ENCODE measurements at regions not wholly inside any gene's neighbourhood (a gene's known extent, or its start where the extent isn't known, plus 50 kb on each side); places are given as distances from the start of the nearest gene placed in this dataset.
"Not testable (repeated sequence)": the region's sequence is repeated elsewhere in the genome, so short reads cannot be mapped to it uniquely, and the experiment has no call there.

DNA sequence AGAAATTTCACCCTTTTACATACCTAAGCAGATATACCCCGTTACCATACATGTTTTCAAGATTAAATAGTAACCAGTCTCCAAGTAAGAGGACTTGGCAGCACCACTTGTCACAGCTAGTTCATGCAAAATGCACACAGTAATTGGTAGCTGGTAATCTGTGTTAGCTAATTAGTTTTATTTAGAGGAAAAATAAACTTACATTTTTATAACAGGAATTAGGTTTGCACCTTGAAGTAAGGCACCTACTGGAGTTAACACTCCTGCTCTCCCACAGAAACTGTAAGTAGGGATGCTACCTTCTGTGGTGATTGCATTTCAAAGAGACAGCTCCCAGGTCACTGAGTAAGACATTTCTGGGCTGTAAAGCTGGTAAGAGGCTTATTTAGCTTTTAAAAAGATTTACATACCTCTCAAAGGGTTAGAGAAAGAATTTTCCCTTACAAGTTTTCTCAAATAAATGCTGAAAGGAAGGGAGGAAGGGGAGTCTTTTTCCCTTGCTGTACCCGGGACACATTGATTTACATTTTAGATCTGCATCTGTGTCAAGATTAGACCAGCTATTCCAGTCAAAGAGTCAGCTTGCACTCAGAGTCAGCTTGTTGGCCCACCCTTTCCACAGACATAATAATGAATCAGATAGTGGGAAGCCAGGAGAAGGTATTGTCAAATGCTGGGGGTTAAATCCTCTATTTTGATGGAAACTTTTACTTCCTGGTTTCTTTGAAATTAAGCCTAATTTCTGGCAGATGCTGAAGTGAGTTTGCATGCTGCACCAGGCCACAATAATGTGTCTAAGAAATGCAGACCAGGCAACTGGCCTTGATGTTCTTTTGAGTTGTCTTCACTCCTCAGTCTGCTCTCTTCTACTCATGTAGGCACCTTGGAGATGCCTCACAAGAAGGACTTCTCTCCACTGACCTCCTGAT is 77.6 kb upstream of the CHD2 start:
- Mint-ChIP-seq H3K27me3 (ENCODE audit: low read depth) (no peaks in the 10 kb centered on the region), H3K4me1 (ENCODE audit: low read depth) (peaks cover 48% of the 10 kb centered on the region), H3K36me3 (ENCODE audit: low read depth) (no peaks in the 10 kb centered on the region), H3K27ac (peak overlapping the region; percentile 84), H3K9me3 (no peaks in the 10 kb centered on the region), H3K4me3 (ENCODE audit: low read depth) (no peak overlapping the region)
- DNase-seq (ENCODE audit: low spot score) = no peak
- intact Hi-C loops (cut with micrococcal nuclease) = no loop called here

DNA sequence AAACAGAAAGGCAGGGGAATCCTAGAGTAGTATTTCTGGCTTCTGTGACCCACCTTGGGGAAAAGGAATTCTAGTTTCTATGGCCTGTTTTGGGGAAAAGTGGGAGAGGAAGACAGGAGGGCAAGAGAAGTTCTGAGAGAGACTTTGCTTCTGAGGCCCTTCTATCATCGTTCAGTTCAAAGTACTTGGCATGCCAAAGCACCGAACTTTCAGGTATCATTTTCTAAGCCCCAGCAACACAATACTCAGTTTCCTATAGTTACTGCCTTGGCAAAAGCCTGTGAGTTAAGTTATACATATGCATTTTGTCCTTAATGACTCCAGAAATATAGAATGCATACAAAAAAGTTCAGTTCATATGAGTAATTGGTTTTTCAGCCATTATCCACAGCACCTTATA is 74.1 kb upstream of the CHD2 start:
- peaks cover 35% of the 10 kb centered on the region for H3K4me1 Mint-ChIP-seq (ENCODE audit: low read depth)
- intact Hi-C loops (cut with micrococcal nuclease) = no loop called here
- no peak overlapping the region for H3K27ac Mint-ChIP-seq
- no peaks in the 10 kb centered on the region for H3K27me3 Mint-ChIP-seq (ENCODE audit: low read depth)
- no peak for DNase-seq (ENCODE audit: low spot score)
- no peak overlapping the region for H3K4me3 Mint-ChIP-seq (ENCODE audit: low read depth)
- no peaks in the 10 kb centered on the region for H3K9me3 Mint-ChIP-seq
- H3K36me3 Mint-ChIP-seq (ENCODE audit: low read depth) = no peaks in the 10 kb centered on the region

DNA sequence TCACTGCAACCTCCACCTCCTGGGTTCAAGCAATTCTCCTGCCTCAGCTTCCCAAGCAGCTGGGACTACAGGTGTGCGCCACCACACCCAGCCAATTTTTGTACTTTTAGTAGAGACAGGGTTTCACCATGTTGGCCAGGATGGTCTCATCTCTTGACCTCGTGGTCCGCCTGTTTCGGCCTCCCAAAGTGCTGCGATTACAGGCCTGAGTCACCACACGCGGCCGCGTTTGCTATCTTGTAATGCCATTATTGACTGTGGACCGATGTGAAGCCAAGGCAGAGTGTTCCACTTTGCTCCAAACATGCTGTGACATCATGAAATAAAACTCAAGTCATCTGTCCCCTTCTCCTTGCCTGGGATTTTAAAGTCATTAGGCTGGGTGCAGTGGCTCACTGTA is 72.1 kb upstream of the CHD2 start:
- H3K27me3 Mint-ChIP-seq (ENCODE audit: low read depth); intact Hi-C loops (cut with micrococcal nuclease); H3K9me3 Mint-ChIP-seq; H3K36me3 Mint-ChIP-seq (ENCODE audit: low read depth); H3K27ac Mint-ChIP-seq; H3K4me3 Mint-ChIP-seq (ENCODE audit: low read depth); DNase-seq (ENCODE audit: low spot score): not testable (repeated sequence)
- H3K4me1 Mint-ChIP-seq (ENCODE audit: low read depth) = peaks cover 39% of the 10 kb centered on the region

DNA sequence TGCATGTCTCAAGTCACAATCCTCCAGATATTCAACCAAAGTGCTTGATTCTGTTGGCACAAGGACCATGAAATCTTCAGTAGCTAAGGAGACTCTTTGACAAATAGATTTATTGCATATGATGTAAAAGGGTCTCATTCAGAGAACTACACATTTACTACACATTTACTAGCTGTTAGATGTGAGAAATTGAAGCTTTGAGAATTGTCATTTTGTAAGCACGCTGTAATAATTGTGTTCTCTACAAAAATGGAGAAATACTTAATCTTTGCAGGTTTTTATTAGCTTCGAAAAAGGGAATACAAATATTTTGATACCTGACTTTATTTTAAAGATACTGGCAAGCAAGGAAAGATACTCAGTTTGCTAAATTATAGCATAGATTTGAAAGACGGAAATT is 70.2 kb upstream of the CHD2 start:
- no peaks in the 10 kb centered on the region for H3K36me3 Mint-ChIP-seq (ENCODE audit: low read depth)
- no peaks in the 10 kb centered on the region for H3K27me3 Mint-ChIP-seq (ENCODE audit: low read depth)
- H3K27ac Mint-ChIP-seq = peak overlapping the region; percentile 52
- DNase-seq (ENCODE audit: low spot score) = no peak
- no peaks in the 10 kb centered on the region for H3K9me3 Mint-ChIP-seq
- H3K4me1 Mint-ChIP-seq (ENCODE audit: low read depth) = peaks cover 47% of the 10 kb centered on the region
- no peak overlapping the region for H3K4me3 Mint-ChIP-seq (ENCODE audit: low read depth)
- intact Hi-C loops (cut with micrococcal nuclease) = no loop called here

DNA sequence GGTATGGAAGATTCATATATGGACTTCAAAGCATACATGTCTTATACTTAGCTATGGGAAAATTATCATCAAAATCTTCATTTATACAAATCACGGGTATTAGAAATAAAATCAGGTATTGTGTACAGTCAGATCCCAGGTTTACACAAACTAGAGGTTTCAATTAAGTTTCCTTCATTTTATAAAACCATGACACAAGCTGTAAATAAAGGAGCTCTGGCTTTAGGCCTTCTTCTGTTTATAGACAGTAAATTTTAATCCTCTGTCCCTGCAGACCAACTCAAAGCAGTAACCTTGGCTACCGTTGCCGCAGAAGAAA is 68.8 kb upstream of the CHD2 start:
- H3K36me3 Mint-ChIP-seq (ENCODE audit: low read depth) = no peaks in the 10 kb centered on the region
- peaks cover 40% of the 10 kb centered on the region for H3K4me1 Mint-ChIP-seq (ENCODE audit: low read depth)
- H3K27ac Mint-ChIP-seq = peak overlapping the region; percentile 95
- intact Hi-C loops (cut with micrococcal nuclease) = loop anchor here (1.0 kb wide), 4 partner anchors 11 to 51 kb away; no protein-coding TSS in a partner anchor
- H3K27me3 Mint-ChIP-seq (ENCODE audit: low read depth) = no peaks in the 10 kb centered on the region
- no peaks in the 10 kb centered on the region for H3K9me3 Mint-ChIP-seq
- peak overlapping the region; percentile 61 for H3K4me3 Mint-ChIP-seq (ENCODE audit: low read depth)
- DNase-seq (ENCODE audit: low spot score) = no peak

DNA sequence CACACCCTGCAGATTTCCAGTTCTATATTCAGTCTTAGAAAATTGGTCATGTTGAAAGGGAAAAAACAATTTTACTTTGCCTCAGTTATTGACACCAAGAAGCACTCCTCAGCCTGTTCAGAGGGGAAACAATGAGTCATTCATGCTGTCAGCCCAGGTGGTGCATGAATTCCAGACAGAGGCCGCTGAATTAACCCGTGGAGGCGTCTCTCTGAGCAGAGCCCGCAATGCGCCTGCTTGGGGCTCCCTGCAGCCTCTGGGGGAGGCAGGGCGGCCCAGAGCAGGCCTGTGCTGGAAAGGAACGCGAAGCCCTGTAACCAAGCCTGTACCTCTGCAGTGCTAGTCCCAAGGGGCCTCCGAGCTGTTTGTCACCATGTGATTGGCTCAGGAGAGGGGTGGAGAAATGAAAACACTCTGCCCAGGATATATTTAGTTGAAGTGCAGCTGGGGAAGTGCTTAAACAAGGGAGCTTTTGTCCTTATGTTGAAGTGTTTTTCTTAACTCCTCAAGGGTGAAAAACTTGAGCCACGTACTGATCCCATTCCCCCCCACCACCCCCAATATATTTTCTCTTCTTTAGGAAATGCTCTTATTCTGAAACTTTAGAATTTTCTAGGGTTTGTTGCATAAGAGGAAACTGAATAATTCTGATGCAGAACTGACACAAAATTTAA is 68.3 kb upstream of the CHD2 start:
- no peaks in the 10 kb centered on the region for H3K9me3 Mint-ChIP-seq
- intact Hi-C loops (cut with micrococcal nuclease) = loop anchor here (1.0 kb wide), 5 partner anchors 11 to 75 kb away; no protein-coding TSS in a partner anchor
- peak; percentile 89 for DNase-seq (ENCODE audit: low spot score)
- no peaks in the 10 kb centered on the region for H3K27me3 Mint-ChIP-seq (ENCODE audit: low read depth)
- H3K27ac Mint-ChIP-seq = peak overlapping the region; percentile 95
- H3K4me1 Mint-ChIP-seq (ENCODE audit: low read depth) = peaks cover 40% of the 10 kb centered on the region
- H3K4me3 Mint-ChIP-seq (ENCODE audit: low read depth) = peak overlapping the region; percentile 61
- H3K36me3 Mint-ChIP-seq (ENCODE audit: low read depth) = no peaks in the 10 kb centered on the region

DNA sequence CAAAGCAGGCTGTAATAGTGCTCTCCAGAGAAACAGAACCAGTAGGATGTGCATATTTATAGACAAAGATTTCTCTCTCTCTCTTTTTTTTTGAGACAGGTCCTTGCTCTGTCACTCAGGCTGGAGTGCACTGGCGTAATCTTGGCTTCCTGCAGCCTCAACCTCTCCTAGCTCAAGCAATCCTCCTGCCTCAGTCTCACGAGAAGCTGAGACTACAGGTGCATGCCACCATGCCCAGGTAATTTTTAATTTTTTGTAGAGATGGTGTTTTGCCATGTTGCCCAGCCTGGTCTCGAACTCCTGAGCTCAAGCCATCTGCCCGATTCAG is 67.1 kb upstream of the CHD2 start:
- no peak for DNase-seq (ENCODE audit: low spot score)
- Mint-ChIP-seq H3K27ac (peak overlapping the region; percentile 95), H3K4me1 (ENCODE audit: low read depth) (peaks cover 40% of the 10 kb centered on the region), H3K9me3 (no peaks in the 10 kb centered on the region), H3K27me3 (ENCODE audit: low read depth) (no peaks in the 10 kb centered on the region), H3K36me3 (ENCODE audit: low read depth) (no peaks in the 10 kb centered on the region), H3K4me3 (ENCODE audit: low read depth) (no peak overlapping the region)
- intact Hi-C loops (cut with micrococcal nuclease) = no loop called here

DNA sequence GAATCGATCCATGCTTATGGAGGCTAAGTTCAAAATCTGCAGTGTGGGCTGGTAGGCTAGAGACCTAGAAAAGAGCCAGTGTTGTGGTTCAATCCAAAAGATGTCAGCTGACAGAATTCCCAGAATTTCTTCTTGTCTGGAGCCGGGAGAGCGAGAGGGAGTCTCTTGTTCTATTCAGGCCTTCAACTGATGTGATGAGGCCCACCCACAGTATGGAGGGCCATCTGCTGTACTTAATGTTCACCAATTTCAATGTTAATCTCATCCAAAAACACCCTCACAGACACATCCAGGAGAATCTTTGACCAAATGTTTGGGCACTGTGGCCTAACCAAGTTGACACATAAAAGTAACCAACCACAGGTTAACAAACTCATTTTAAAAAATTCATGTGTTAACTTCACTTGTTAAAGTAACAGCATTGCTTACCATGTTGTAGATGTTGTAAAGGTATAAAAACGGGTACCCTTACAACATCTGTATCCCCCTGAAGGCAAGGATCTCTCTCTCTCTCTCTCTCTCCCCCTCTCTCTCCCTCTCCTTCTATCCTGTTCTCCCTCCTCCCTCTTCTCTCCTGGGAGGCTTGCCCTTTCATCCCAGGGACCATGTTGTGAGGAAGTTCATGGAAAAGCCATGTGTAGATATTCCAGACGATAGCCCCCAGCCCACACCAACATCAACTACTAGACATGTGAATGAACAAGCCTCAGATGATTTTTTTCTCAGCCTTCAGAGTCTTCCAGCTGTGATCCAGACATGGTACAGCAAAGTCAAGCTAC is 66.4 kb upstream of the CHD2 start:
- Mint-ChIP-seq H3K4me1 (ENCODE audit: low read depth) (peaks cover 40% of the 10 kb centered on the region), H3K36me3 (ENCODE audit: low read depth) (no peaks in the 10 kb centered on the region), H3K27me3 (ENCODE audit: low read depth) (no peaks in the 10 kb centered on the region), H3K27ac (peak overlapping the region; percentile 95), H3K4me3 (ENCODE audit: low read depth) (no peak overlapping the region), H3K9me3 (no peaks in the 10 kb centered on the region)
- intact Hi-C loops (cut with micrococcal nuclease) = no loop called here
- no peak for DNase-seq (ENCODE audit: low spot score)

DNA sequence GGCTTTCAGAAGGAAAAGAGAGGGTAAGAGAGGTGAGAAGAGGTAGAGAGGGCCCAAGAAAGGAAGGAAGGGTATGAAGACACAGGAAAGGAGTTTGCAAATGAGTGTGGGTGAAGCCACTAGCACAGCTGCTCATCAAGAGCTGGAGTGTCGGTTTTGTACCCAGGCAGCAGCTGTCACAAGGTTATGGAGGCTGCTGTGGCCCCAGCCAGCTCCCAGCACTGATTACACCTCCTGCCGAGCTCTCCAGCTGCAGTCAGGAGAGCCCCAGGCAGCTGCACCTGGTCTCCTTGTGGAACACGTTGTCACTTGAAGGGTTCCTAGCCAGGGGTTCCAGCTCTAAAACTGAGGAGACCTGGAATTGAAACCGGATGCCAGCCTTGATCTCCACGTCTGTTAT is 60.4 kb upstream of the CHD2 start:
- Mint-ChIP-seq H3K27me3 (ENCODE audit: low read depth) (no peaks in the 10 kb centered on the region), H3K27ac (peak overlapping the region; percentile 65), H3K9me3 (no peaks in the 10 kb centered on the region), H3K4me1 (ENCODE audit: low read depth) (peaks cover 21% of the 10 kb centered on the region), H3K36me3 (ENCODE audit: low read depth) (no peaks in the 10 kb centered on the region), H3K4me3 (ENCODE audit: low read depth) (no peak overlapping the region)
- intact Hi-C loops (cut with micrococcal nuclease) = no loop called here
- no peak for DNase-seq (ENCODE audit: low spot score)

DNA sequence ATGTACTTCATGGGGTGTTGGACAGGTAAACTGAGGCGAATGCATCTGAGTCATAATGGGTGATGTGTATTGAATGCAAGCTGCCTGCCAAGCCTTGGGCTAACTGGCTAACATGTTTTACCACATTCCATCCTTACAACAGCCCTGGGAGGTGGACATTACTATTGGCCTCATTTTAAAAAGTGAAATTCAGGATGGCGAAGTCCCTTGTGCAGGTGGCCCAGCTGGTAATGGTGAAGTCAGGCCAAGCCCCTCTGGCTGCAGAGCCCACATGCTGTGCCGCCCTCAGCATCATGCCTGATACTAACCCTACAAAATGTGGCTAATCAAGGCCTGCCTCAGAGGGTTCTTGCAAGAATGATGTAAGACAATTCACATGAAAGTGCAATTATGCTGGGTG is 60.0 kb upstream of the CHD2 start:
- Mint-ChIP-seq H3K4me1 (ENCODE audit: low read depth) (peaks cover 25% of the 10 kb centered on the region), H3K4me3 (ENCODE audit: low read depth) (no peak overlapping the region), H3K27ac (peak overlapping the region; percentile 65), H3K27me3 (ENCODE audit: low read depth) (no peaks in the 10 kb centered on the region), H3K36me3 (ENCODE audit: low read depth) (no peaks in the 10 kb centered on the region), H3K9me3 (no peaks in the 10 kb centered on the region)
- intact Hi-C loops (cut with micrococcal nuclease) = no loop called here
- DNase-seq (ENCODE audit: low spot score) = no peak

DNA sequence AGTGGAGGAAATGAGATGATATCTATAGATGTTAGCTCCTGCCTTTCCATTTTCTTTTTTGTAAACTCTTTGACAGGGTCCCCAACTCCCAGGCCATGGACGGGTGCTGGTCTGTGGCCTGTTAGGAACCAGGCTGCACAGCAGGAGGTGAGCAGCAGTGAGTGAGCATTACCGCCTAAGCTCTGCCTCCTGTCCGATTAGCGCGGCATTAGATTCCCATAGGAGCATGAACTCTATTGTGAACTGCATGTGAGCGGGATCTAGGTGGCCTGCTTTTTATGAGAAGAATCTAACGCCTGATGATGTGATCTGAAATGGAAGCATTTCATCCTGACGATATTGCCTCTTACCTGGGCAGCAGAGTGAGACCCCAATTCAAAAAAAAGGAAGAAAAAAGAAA is 56.8 kb upstream of the CHD2 start:
- no peak for DNase-seq (ENCODE audit: low spot score)
- intact Hi-C loops (cut with micrococcal nuclease) = no loop called here
- Mint-ChIP-seq H3K9me3 (no peaks in the 10 kb centered on the region), H3K4me1 (ENCODE audit: low read depth) (peaks cover 40% of the 10 kb centered on the region), H3K4me3 (ENCODE audit: low read depth) (no peak overlapping the region), H3K27ac (peak overlapping the region; percentile 66), H3K36me3 (ENCODE audit: low read depth) (no peaks in the 10 kb centered on the region), H3K27me3 (ENCODE audit: low read depth) (no peaks in the 10 kb centered on the region)

DNA sequence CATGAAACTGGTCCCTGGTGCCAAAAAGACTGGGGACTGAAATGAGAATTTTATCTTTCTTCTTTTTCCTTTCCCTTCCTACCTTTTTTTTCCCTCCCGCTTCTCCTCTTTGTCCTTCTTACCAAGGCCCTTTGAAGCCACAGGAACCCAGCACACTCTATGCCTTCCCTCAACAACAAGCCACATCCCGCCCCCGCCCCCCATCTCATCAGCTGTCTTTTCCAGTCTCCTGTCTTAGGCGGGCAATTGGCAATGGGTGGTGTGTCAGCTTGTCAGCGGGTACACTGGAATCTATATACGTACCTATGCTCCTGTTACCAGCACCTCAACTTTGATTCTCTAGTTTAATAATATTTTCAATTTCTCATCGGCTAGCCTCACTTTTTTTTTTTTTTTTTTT is 56.3 kb upstream of the CHD2 start:
- H3K4me1 Mint-ChIP-seq (ENCODE audit: low read depth) = peaks cover 42% of the 10 kb centered on the region
- no peak for DNase-seq (ENCODE audit: low spot score)
- peak overlapping the region; percentile 66 for H3K27ac Mint-ChIP-seq
- H3K27me3 Mint-ChIP-seq (ENCODE audit: low read depth) = no peaks in the 10 kb centered on the region
- H3K4me3 Mint-ChIP-seq (ENCODE audit: low read depth) = peak overlapping the region; percentile 34
- H3K9me3 Mint-ChIP-seq = no peaks in the 10 kb centered on the region
- H3K36me3 Mint-ChIP-seq (ENCODE audit: low read depth) = no peaks in the 10 kb centered on the region
- intact Hi-C loops (cut with micrococcal nuclease) = loop anchor here (2.0 kb wide), 1 partner anchor 37 kb away; no protein-coding TSS in a partner anchor

DNA sequence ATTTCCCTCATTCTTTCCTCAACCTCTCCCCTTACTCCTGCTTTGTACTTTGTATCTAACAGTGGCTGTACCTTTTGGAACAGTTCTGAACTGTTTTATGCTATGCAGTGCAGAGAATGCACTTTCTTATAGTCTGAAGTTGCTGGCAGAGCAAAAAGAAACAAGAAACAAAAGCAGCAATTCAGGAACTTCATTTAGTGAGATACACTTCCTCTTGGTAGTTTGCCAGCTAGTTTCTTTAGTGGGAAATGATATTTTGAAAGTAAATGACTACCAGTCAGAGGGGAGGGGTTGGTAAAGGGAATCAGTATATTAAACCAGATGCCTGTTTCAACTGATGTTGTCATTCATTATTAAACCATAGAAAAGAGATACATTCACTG is 55.0 kb upstream of the CHD2 start:
- no peak for DNase-seq (ENCODE audit: low spot score)
- intact Hi-C loops (cut with micrococcal nuclease) = loop anchor here (1.0 to 5.0 kb wide), 3 partner anchors 14 to 36 kb away; no protein-coding TSS in a partner anchor
- Mint-ChIP-seq H3K27ac (peak overlapping the region; percentile 94), H3K36me3 (ENCODE audit: low read depth) (no peaks in the 10 kb centered on the region), H3K9me3 (no peaks in the 10 kb centered on the region), H3K27me3 (ENCODE audit: low read depth) (no peaks in the 10 kb centered on the region), H3K4me3 (ENCODE audit: low read depth) (peak overlapping the region; percentile 61), H3K4me1 (ENCODE audit: low read depth) (peaks cover 44% of the 10 kb centered on the region)
